GM23338 (cell line): ENCODE measurements at regions not wholly inside any gene's neighbourhood (a gene's known extent, or its start where the extent isn't known, plus 50 kb on each side); places are given as distances from the start of the nearest gene placed in this dataset.

Source experiments
- ATAC-seq: fragments of 200-7000 bp; cut with Tn5 transposase; 3 replicates; pipeline ENCODE4 v1.9.1; 2020
- DNase-seq: peaks from one replicate; pipeline ENCODE4 v3.0.0-alpha.2; 2015; ENCODE audit warnings: low spot score
- H2AFZ ChIP-seq: fragments of 200-600 bp; sonication (generic); 2 replicates; pipeline ENCODE4 v1.8.0; 2016; ENCODE audit warnings: antibody characterized with exemption, mild to moderate bottlenecking, moderate library complexity
- H3F3A ChIP-seq: fragments of 200-600 bp; sonication (generic); replicated peaks from 2 replicates; pipeline ENCODE4 v1.8.0; 2017; ENCODE audit warnings: antibody characterized with exemption, mixed run types, low read depth
- H3K27ac ChIP-seq: fragments of 200-600 bp; sonication (generic); 2 replicates; pipeline ENCODE4 v1.6.1; 2016; ENCODE audit warnings: low read depth
- H3K27me3 ChIP-seq: fragments of 200-600 bp; sonication (generic); 2 replicates; pipeline ENCODE4 v1.8.0; 2016; ENCODE audit warnings: mild to moderate bottlenecking, mixed run types, moderate library complexity; ENCODE audit not compliant: insufficient read depth
- H3K36me3 ChIP-seq: fragments of 200-600 bp; sonication (generic); 2 replicates; pipeline ENCODE4 v1.8.0; 2016; ENCODE audit warnings: mild to moderate bottlenecking; ENCODE audit not compliant: insufficient read depth
- H3K4me1 ChIP-seq: fragments of 200-600 bp; sonication (generic); 2 replicates; pipeline ENCODE4 v1.8.0; 2016; ENCODE audit warnings: mild to moderate bottlenecking, moderate library complexity; ENCODE audit not compliant: insufficient read depth
- H3K4me2 ChIP-seq: fragments of 200-600 bp; sonication (generic); 2 replicates; pipeline ENCODE4 v1.7.1; 2017; ENCODE audit warnings: mixed run types
- H3K4me3 ChIP-seq: fragments of 200-600 bp; sonication (generic); 2 replicates; pipeline ENCODE4 v1.6.1; 2016; ENCODE audit warnings: mixed run types
- H3K79me2 ChIP-seq: fragments of 200-600 bp; sonication (generic); replicated peaks from 2 replicates; pipeline ENCODE4 v1.8.0; 2017; ENCODE audit warnings: mild to moderate bottlenecking; ENCODE audit not compliant: insufficient read depth
- H3K9me2 ChIP-seq: fragments of 200-600 bp; sonication (generic); 2 replicates; pipeline ENCODE4 v1.8.0; 2017; ENCODE audit not compliant: insufficient read depth
- H4K20me1 ChIP-seq: fragments of 200-600 bp; sonication (generic); replicated peaks from 2 replicates; pipeline ENCODE4 v1.8.0; 2017; ENCODE audit warnings: mild to moderate bottlenecking; ENCODE audit not compliant: insufficient read depth
- H3K27ac Mint-ChIP-seq: 2 replicates; pipeline ENCODE4 v1.8.0; 2020; ENCODE audit warnings: inconsistent platforms, mild to moderate bottlenecking, moderate library complexity, mixed read lengths
- H3K27me3 Mint-ChIP-seq: 3 replicates; pipeline ENCODE4 v1.8.0; 2022; ENCODE audit warnings: low read depth, mild to moderate bottlenecking, moderate library complexity, mixed read lengths, inconsistent platforms; ENCODE audit not compliant: insufficient read depth, poor library complexity
- H3K36me3 Mint-ChIP-seq: 3 replicates; pipeline ENCODE4 v1.8.0; 2021; ENCODE audit warnings: low read depth, mild to moderate bottlenecking, inconsistent platforms, moderate library complexity, mixed read lengths
- H3K4me1 Mint-ChIP-seq: 3 replicates; pipeline ENCODE4 v1.8.0; 2020; ENCODE audit warnings: mild to moderate bottlenecking, inconsistent platforms, mixed read lengths
- H3K4me3 Mint-ChIP-seq: 3 replicates; pipeline ENCODE4 v1.8.0; 2021; ENCODE audit warnings: moderate library complexity, mild to moderate bottlenecking, inconsistent platforms, mixed read lengths
- H3K9me3 Mint-ChIP-seq: 3 replicates; pipeline ENCODE4 v1.8.0; 2020; ENCODE audit warnings: moderate library complexity, mild to moderate bottlenecking, inconsistent platforms, mixed read lengths
- CREB1 ChIP-seq: fragments of 250-450 bp; sonication (Bioruptor Pico); IDR thresholded peaks from 2 replicates; pipeline ENCODE4 v1.5.0; 2020; ENCODE audit warnings: low read depth, mild to moderate bottlenecking, moderate library complexity
- EZH2 ChIP-seq: fragments of 200-600 bp; sonication (generic); IDR thresholded peaks from one replicate; pipeline ENCODE4 v1.8.0; 2017; ENCODE audit warnings: antibody characterized with exemption, mild to moderate bottlenecking, low read depth; ENCODE audit not compliant: unreplicated experiment
- EZH2phosphoT487 ChIP-seq: fragments of 200-600 bp; sonication (generic); IDR thresholded peaks from one replicate; pipeline ENCODE4 v1.8.1; 2018; ENCODE audit warnings: antibody characterized with exemption; ENCODE audit not compliant: unreplicated experiment
- JUNB ChIP-seq: IDR thresholded peaks from one replicate; pipeline ENCODE4 v1.6.1; 2016; ENCODE audit warnings: antibody characterized with exemption; ENCODE audit not compliant: unreplicated experiment
- NANOG ChIP-seq: IDR thresholded peaks from 2 replicates; pipeline ENCODE4 v1.6.1; 2016; ENCODE audit warnings: antibody characterized with exemption, borderline replicate concordance
- STAT1 ChIP-seq: IDR thresholded peaks from one replicate; pipeline ENCODE4 v1.6.1; 2016; ENCODE audit warnings: antibody characterized with exemption; ENCODE audit not compliant: unreplicated experiment
- ZNF114 ChIP-seq: fragments of 250-450 bp; sonication (Bioruptor Pico); IDR thresholded peaks from 2 replicates; pipeline ENCODE4 v1.5.0; 2020; ENCODE audit warnings: mild to moderate bottlenecking, moderate library complexity
- ZNF331 ChIP-seq: fragments of 250-450 bp; sonication (Bioruptor Pico); IDR thresholded peaks from 2 replicates; pipeline ENCODE4 v1.5.0; 2020; ENCODE audit warnings: low read depth, mild to moderate bottlenecking, moderate library complexity
- TF ChIP-seq, protein P1 (sequence below): IDR thresholded peaks from one replicate; pipeline ENCODE4 v1.6.1; 2018; ENCODE audit warnings: antibody characterized with exemption; ENCODE audit not compliant: unreplicated experiment
- TF ChIP-seq, protein P2 (sequence below), 2 experiments: fragments of 200-600 bp in 1 of 2; sonication (generic) in 1 of 2; conservative IDR thresholded peaks; 2 replicates each; pipeline versions ENCODE4 v1.5.1 to v1.6.1; 2016 to 2017; ENCODE audit warnings: antibody characterized with exemption in 2 of 2, low read depth in 2 of 2, mild to moderate bottlenecking in 2 of 2, moderate library complexity in 1 of 2
- TF ChIP-seq, protein P3 (sequence below): fragments of 250-450 bp; sonication (Bioruptor Pico); IDR thresholded peaks from 2 replicates; pipeline ENCODE4 v1.5.0; 2020; ENCODE audit warnings: mild to moderate bottlenecking, moderate library complexity
- TF ChIP-seq, protein P4 (sequence below): IDR thresholded peaks from 2 replicates; pipeline ENCODE4 v1.6.1; 2016; ENCODE audit warnings: antibody characterized with exemption

DNA sequence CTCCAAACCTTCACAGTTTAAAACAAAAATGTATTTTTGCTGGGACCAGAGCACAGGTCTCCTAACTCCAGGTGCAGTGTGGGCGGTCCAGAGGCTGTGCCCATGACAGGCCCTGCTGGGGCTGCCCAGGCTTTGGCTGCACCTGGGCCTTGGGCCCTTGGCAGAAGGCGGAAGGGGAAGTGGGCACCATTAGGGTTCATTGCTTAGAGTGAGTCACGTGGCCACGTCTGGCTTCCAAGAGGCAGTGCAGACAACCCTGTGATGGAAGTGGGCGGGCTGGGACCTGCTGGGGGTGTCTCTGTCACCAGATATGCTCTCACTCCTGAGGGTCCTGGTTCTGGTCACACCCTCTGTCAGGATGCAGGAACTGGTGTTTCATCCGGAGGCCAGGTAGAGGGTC, 302.2 kb downstream of the QKI start:
- Histone ChIP-seq H3K27ac (no peak overlapping the region), H3K36me3 (no peaks in the 10 kb centered on the region), H3K9me2 (no peaks in the 10 kb centered on the region), H3K4me1 (no peaks in the 10 kb centered on the region), H3K4me3 (no peak overlapping the region), H3F3A (no peaks in the 10 kb centered on the region), H2AFZ (no peak overlapping the region), H4K20me1 (no peaks in the 10 kb centered on the region), H3K79me2 (no peaks in the 10 kb centered on the region), H3K4me2 (no peak overlapping the region), H3K27me3 (no peaks in the 10 kb centered on the region)
- H3K9me3 Mint-ChIP-seq, result peaks cover 2% of the 10 kb centered on the region; the same call in 1 of the 3 replicates
- DNase-seq (no peak), ATAC-seq (no peak)
- peaks cover 7% of the 10 kb centered on the region for H3K27me3 Mint-ChIP-seq
- no peak overlapping the region for H3K27ac Mint-ChIP-seq
- TF ChIP-seq NANOG (no peak), CREB1 (CRISPR knock-in tag) (no peak), EZH2phosphoT487 (no peak), JUNB (no peak), EZH2 (no peak), ZNF331 (no peak), ZNF114 (CRISPR knock-in tag) (no peak), STAT1 (no peak)
- TF ChIP-seq, protein P1, sequence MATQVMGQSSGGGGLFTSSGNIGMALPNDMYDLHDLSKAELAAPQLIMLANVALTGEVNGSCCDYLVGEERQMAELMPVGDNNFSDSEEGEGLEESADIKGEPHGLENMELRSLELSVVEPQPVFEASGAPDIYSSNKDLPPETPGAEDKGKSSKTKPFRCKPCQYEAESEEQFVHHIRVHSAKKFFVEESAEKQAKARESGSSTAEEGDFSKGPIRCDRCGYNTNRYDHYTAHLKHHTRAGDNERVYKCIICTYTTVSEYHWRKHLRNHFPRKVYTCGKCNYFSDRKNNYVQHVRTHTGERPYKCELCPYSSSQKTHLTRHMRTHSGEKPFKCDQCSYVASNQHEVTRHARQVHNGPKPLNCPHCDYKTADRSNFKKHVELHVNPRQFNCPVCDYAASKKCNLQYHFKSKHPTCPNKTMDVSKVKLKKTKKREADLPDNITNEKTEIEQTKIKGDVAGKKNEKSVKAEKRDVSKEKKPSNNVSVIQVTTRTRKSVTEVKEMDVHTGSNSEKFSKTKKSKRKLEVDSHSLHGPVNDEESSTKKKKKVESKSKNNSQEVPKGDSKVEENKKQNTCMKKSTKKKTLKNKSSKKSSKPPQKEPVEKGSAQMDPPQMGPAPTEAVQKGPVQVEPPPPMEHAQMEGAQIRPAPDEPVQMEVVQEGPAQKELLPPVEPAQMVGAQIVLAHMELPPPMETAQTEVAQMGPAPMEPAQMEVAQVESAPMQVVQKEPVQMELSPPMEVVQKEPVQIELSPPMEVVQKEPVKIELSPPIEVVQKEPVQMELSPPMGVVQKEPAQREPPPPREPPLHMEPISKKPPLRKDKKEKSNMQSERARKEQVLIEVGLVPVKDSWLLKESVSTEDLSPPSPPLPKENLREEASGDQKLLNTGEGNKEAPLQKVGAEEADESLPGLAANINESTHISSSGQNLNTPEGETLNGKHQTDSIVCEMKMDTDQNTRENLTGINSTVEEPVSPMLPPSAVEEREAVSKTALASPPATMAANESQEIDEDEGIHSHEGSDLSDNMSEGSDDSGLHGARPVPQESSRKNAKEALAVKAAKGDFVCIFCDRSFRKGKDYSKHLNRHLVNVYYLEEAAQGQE, result no peak
- TF ChIP-seq, protein P2, sequence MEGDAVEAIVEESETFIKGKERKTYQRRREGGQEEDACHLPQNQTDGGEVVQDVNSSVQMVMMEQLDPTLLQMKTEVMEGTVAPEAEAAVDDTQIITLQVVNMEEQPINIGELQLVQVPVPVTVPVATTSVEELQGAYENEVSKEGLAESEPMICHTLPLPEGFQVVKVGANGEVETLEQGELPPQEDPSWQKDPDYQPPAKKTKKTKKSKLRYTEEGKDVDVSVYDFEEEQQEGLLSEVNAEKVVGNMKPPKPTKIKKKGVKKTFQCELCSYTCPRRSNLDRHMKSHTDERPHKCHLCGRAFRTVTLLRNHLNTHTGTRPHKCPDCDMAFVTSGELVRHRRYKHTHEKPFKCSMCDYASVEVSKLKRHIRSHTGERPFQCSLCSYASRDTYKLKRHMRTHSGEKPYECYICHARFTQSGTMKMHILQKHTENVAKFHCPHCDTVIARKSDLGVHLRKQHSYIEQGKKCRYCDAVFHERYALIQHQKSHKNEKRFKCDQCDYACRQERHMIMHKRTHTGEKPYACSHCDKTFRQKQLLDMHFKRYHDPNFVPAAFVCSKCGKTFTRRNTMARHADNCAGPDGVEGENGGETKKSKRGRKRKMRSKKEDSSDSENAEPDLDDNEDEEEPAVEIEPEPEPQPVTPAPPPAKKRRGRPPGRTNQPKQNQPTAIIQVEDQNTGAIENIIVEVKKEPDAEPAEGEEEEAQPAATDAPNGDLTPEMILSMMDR (conservative IDR thresholded peaks at IDR 0.05; ENCODE audit: low read depth in 2 of 2), result no peak
- TF ChIP-seq, protein P3, sequence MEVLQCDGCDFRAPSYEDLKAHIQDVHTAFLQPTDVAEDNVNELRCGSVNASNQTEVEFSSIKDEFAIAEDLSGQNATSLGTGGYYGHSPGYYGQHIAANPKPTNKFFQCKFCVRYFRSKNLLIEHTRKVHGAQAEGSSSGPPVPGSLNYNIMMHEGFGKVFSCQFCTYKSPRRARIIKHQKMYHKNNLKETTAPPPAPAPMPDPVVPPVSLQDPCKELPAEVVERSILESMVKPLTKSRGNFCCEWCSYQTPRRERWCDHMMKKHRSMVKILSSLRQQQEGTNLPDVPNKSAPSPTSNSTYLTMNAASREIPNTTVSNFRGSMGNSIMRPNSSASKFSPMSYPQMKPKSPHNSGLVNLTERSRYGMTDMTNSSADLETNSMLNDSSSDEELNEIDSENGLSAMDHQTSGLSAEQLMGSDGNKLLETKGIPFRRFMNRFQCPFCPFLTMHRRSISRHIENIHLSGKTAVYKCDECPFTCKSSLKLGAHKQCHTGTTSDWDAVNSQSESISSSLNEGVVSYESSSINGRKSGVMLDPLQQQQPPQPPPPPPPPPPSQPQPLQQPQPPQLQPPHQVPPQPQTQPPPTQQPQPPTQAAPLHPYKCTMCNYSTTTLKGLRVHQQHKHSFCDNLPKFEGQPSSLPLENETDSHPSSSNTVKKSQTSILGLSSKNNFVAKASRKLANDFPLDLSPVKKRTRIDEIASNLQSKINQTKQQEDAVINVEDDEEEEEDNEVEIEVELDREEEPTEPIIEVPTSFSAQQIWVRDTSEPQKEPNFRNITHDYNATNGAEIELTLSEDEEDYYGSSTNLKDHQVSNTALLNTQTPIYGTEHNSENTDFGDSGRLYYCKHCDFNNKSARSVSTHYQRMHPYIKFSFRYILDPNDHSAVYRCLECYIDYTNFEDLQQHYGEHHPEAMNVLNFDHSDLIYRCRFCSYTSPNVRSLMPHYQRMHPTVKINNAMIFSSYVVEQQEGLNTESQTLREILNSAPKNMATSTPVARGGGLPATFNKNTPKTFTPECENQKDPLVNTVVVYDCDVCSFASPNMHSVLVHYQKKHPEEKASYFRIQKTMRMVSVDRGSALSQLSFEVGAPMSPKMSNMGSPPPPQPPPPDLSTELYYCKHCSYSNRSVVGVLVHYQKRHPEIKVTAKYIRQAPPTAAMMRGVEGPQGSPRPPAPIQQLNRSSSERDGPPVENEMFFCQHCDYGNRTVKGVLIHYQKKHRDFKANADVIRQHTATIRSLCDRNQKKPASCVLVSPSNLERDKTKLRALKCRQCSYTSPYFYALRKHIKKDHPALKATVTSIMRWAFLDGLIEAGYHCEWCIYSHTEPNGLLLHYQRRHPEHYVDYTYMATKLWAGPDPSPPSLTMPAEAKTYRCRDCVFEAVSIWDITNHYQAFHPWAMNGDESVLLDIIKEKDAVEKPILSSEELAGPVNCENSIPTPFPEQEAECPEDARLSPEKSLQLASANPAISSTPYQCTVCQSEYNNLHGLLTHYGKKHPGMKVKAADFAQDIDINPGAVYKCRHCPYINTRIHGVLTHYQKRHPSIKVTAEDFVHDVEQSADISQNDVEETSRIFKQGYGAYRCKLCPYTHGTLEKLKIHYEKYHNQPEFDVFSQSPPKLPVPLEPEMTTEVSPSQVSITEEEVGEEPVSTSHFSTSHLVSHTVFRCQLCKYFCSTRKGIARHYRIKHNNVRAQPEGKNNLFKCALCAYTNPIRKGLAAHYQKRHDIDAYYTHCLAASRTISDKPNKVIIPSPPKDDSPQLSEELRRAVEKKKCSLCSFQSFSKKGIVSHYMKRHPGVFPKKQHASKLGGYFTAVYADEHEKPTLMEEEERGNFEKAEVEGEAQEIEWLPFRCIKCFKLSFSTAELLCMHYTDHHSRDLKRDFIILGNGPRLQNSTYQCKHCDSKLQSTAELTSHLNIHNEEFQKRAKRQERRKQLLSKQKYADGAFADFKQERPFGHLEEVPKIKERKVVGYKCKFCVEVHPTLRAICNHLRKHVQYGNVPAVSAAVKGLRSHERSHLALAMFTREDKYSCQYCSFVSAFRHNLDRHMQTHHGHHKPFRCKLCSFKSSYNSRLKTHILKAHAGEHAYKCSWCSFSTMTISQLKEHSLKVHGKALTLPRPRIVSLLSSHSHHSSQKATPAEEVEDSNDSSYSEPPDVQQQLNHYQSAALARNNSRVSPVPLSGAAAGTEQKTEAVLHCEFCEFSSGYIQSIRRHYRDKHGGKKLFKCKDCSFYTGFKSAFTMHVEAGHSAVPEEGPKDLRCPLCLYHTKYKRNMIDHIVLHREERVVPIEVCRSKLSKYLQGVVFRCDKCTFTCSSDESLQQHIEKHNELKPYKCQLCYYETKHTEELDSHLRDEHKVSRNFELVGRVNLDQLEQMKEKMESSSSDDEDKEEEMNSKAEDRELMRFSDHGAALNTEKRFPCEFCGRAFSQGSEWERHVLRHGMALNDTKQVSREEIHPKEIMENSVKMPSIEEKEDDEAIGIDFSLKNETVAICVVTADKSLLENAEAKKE (CRISPR knock-in tag), result no peak
- TF ChIP-seq, protein P4, sequence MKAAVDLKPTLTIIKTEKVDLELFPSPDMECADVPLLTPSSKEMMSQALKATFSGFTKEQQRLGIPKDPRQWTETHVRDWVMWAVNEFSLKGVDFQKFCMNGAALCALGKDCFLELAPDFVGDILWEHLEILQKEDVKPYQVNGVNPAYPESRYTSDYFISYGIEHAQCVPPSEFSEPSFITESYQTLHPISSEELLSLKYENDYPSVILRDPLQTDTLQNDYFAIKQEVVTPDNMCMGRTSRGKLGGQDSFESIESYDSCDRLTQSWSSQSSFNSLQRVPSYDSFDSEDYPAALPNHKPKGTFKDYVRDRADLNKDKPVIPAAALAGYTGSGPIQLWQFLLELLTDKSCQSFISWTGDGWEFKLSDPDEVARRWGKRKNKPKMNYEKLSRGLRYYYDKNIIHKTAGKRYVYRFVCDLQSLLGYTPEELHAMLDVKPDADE, result no peak
- H3K4me3 Mint-ChIP-seq, result no peak overlapping the region
- no peaks in the 10 kb centered on the region for H3K36me3 Mint-ChIP-seq
- H3K4me1 Mint-ChIP-seq, result no peaks in the 10 kb centered on the region
